ENCODE measurements at regions not wholly inside any gene's neighbourhood (a gene's known extent, or its start where the extent isn't known, plus 50 kb on each side); places are given as distances from the start of the nearest gene placed in this dataset.

- Histone ChIP-seq H3K36me3 (ENCODE audit: control insufficient read depth, insufficient read depth, low read length) (no peaks in the 10 kb centered on the region), H3K4me3 (ENCODE audit: low read depth in 2 of 2, low read length in 2 of 2) (no peak overlapping the region), H3K9me3 (ENCODE audit: control insufficient read depth, insufficient read depth, low read depth, low read length) (no peaks in the 10 kb centered on the region), H3K4me1 (ENCODE audit: control insufficient read depth, insufficient read depth, low read length) (no peaks in the 10 kb centered on the region), H3K27ac (ENCODE audit: low read length) (no peak overlapping the region), H3K27me3 (ENCODE audit: control insufficient read depth, insufficient read depth, low read length) (no peaks in the 10 kb centered on the region)
- ATAC-seq (no peak), DNase-seq (ENCODE audit: low read depth, low spot score) (no peak)
- ChIA-PET CTCF (no interaction called here), POLR2A (no interaction called here)
- in situ Hi-C loops (cut with HindIII; ENCODE audit: low pct_unique_long_range_greater_than_20kb, low sequenced_read_pairs) (no loop called here), intact Hi-C loops (cut with micrococcal nuclease; ENCODE audit: unreplicated experiment) (no loop called here)
- no TSS peak for BruUV-seq (replicated peaks)
- TF ChIP-seq POLR2AphosphoS5 (IDR thresholded peaks at IDR 0.05; ENCODE audit: low read depth, low read length) (no peak), CTCF (IDR thresholded peaks at IDR 0.05) (no peak), SIN3A (IDR thresholded peaks at IDR 0.05; ENCODE audit: borderline replicate concordance, insufficient read depth, low read depth, low read length) (no peak)
Measured at GRCh38 chrX:54615109-54615508, 85.1 kb downstream of the GNL3L start.

- no peaks in the 10 kb centered on the region for H3K36me3 ChIP-seq (ENCODE audit: control insufficient read depth, insufficient read depth, low read length)
- H3K27ac ChIP-seq (ENCODE audit: low read length), result no peak overlapping the region
- TF ChIP-seq TCF7L2 (IDR thresholded peaks at IDR 0.05; ENCODE audit: low read depth, low read length) (no peak), POLR2AphosphoS5 (IDR thresholded peaks at IDR 0.05; ENCODE audit: low read depth, low read length) (no peak), REST (IDR thresholded peaks at IDR 0.05; ENCODE audit: insufficient read depth in 1 of 2, low read depth in 2 of 2, low read length in 1 of 2) (no peak), CTCF (IDR thresholded peaks at IDR 0.05) (no peak), SIN3A (IDR thresholded peaks at IDR 0.05; ENCODE audit: borderline replicate concordance, insufficient read depth, low read depth, low read length) (no peak)
- H3K4me3 ChIP-seq (ENCODE audit: low read depth in 2 of 2, low read length in 2 of 2), result no peak overlapping the region
- ChIA-PET POLR2A (no interaction called here), CTCF (no interaction called here)
- in situ Hi-C loops (cut with HindIII; ENCODE audit: low pct_unique_long_range_greater_than_20kb, low sequenced_read_pairs) (no loop called here), intact Hi-C loops (cut with micrococcal nuclease; ENCODE audit: unreplicated experiment) (no loop called here)
- no TSS peak for BruUV-seq (replicated peaks)
- DNase-seq (ENCODE audit: low read depth, low spot score) (no peak), ATAC-seq (no peak)
- no peaks in the 10 kb centered on the region for H3K27me3 ChIP-seq (ENCODE audit: control insufficient read depth, insufficient read depth, low read length)
- no peaks in the 10 kb centered on the region; the same call in 1 of the 2 replicates for H3K4me1 ChIP-seq (ENCODE audit: control insufficient read depth, insufficient read depth, low read length)
- no peaks in the 10 kb centered on the region for H3K9me3 ChIP-seq (ENCODE audit: control insufficient read depth, insufficient read depth, low read depth, low read length)
Measured at GRCh38 chrX:54633641-54634040, 103.6 kb downstream of the GNL3L start.
